ENCODE measurements at regions not wholly inside any gene's neighbourhood (a gene's known extent, or its start where the extent isn't known, plus 50 kb on each side); places are given as distances from the start of the nearest gene placed in this dataset.

- Histone ChIP-seq H3K27ac (no peak overlapping the region), H3K4me2 (no peak overlapping the region), H3K27me3 (ENCODE audit: insufficient read depth, low read depth) (no peaks in the 10 kb centered on the region), H4K20me1 (ENCODE audit: insufficient read depth) (no peaks in the 10 kb centered on the region), H3K4me1 (replicated peaks; ENCODE audit: insufficient read depth) (no peaks in the 10 kb centered on the region), H3K9me2 (ENCODE audit: insufficient read depth) (peaks cover 3% of the 10 kb centered on the region; the same call in 1 of the 2 replicates), H2AFZ (no peak overlapping the region), H3K36me3 (ENCODE audit: low read depth) (no peaks in the 10 kb centered on the region), H3K79me2 (ENCODE audit: low read depth) (no peaks in the 10 kb centered on the region), H3K4me3 (no peak overlapping the region), H3K9me3 (ENCODE audit: insufficient read depth, low read depth) (no peaks in the 10 kb centered on the region), H3F3A (ENCODE audit: insufficient read depth, low read depth) (no peaks in the 10 kb centered on the region)
- TF ChIP-seq CTCF (conservative IDR thresholded peaks at IDR 0.05), result no peak
- TF ChIP-seq EZH2 (IDR thresholded peaks at IDR 0.05; ENCODE audit: low read depth), result no peak
- CTCF ChIA-PET, result no interaction called here
- intact Hi-C loops (cut with micrococcal nuclease; ENCODE audit: unreplicated experiment), result no loop called here
- BruUV-seq (replicated peaks), result no TSS peak
- POLR2A ChIA-PET (ENCODE audit: unreplicated experiment), result no interaction called here
- no peak for DNase-seq
Measured at GRCh38 chrX:142040906-142041305, 137.2 kb downstream of the MAGEC1 start.

GRCh38 chrX:142036116-142036515 lies 132.4 kb downstream of the MAGEC1 start:
- ChIA-PET POLR2A (ENCODE audit: unreplicated experiment) (no interaction called here), CTCF (no interaction called here)
- no peak overlapping the region for H3K27ac ChIP-seq
- H4K20me1 ChIP-seq (ENCODE audit: insufficient read depth), result peaks cover 5% of the 10 kb centered on the region; the same call in 1 of the 2 replicates
- TF ChIP-seq CTCF (conservative IDR thresholded peaks at IDR 0.05) (no peak), EZH2 (IDR thresholded peaks at IDR 0.05; ENCODE audit: low read depth) (no peak)
- no peak for DNase-seq
- H3K9me2 ChIP-seq (ENCODE audit: insufficient read depth), result no peaks in the 10 kb centered on the region; the same call in 1 of the 2 replicates
- intact Hi-C loops (cut with micrococcal nuclease; ENCODE audit: unreplicated experiment), result no loop called here
- BruUV-seq (replicated peaks), result no TSS peak
- H3K79me2 ChIP-seq (ENCODE audit: low read depth), result no peaks in the 10 kb centered on the region
- H3K4me2 ChIP-seq, result no peak overlapping the region
- no peaks in the 10 kb centered on the region for H3K36me3 ChIP-seq (ENCODE audit: low read depth)
- H3K27me3 ChIP-seq (ENCODE audit: insufficient read depth, low read depth), result no peaks in the 10 kb centered on the region
- H3K4me3 ChIP-seq, result no peak overlapping the region
- H3K4me1 ChIP-seq (replicated peaks; ENCODE audit: insufficient read depth), result no peaks in the 10 kb centered on the region
- no peaks in the 10 kb centered on the region for H3F3A ChIP-seq (ENCODE audit: insufficient read depth, low read depth)
- H2AFZ ChIP-seq, result no peak overlapping the region
- H3K9me3 ChIP-seq (ENCODE audit: insufficient read depth, low read depth), result no peaks in the 10 kb centered on the region; the same call in 1 of the 2 replicates

GRCh38 chrX:142005532-142005931 lies 101.8 kb downstream of the MAGEC1 start:
- Histone ChIP-seq H3K4me2 (no peak overlapping the region), H3K79me2 (ENCODE audit: low read depth) (no peaks in the 10 kb centered on the region), H4K20me1 (ENCODE audit: insufficient read depth) (no peaks in the 10 kb centered on the region), H2AFZ (no peak overlapping the region), H3K4me3 (no peak overlapping the region), H3F3A (ENCODE audit: insufficient read depth, low read depth) (no peaks in the 10 kb centered on the region), H3K27me3 (ENCODE audit: insufficient read depth, low read depth) (no peaks in the 10 kb centered on the region), H3K9me3 (ENCODE audit: insufficient read depth, low read depth) (no peaks in the 10 kb centered on the region), H3K27ac (no peak overlapping the region), H3K36me3 (ENCODE audit: low read depth) (no peaks in the 10 kb centered on the region), H3K4me1 (replicated peaks; ENCODE audit: insufficient read depth) (no peaks in the 10 kb centered on the region), H3K9me2 (ENCODE audit: insufficient read depth) (no peaks in the 10 kb centered on the region)
- no peak for DNase-seq
- no peak for TF ChIP-seq EZH2 (IDR thresholded peaks at IDR 0.05; ENCODE audit: low read depth)
- no peak for TF ChIP-seq CTCF (conservative IDR thresholded peaks at IDR 0.05)
- BruUV-seq (replicated peaks), result no TSS peak
- intact Hi-C loops (cut with micrococcal nuclease; ENCODE audit: unreplicated experiment), result no loop called here
- ChIA-PET POLR2A (ENCODE audit: unreplicated experiment) (no interaction called here), CTCF (no interaction called here)

Measured in PC-9 (cell line).